ENCODE measurements at regions not wholly inside any gene's neighbourhood (a gene's known extent, or its start where the extent isn't known, plus 50 kb on each side); places are given as distances from the start of the nearest gene placed in this dataset.
A peak's percentile ranks its signal among the peaks of the same experiment; 100 is the strongest.

- no peaks in the 10 kb centered on the region for H3K9me3 ChIP-seq (ENCODE audit: low read length)
- no peaks in the 10 kb centered on the region for H4K20me1 ChIP-seq (ENCODE audit: insufficient read depth, low read length)
- CTCF ChIA-PET (ENCODE audit: unreplicated experiment): no interaction called here
- POLR2A ChIA-PET: no interaction called here
- H3K9me2 ChIP-seq (ENCODE audit: insufficient read depth, low read length): no peaks in the 10 kb centered on the region
- no TSS peak for BruUV-seq (replicated peaks)
- no peak overlapping the region for H2AFZ ChIP-seq (ENCODE audit: low read length)
- TF ChIP-seq CTCF (conservative IDR thresholded peaks at IDR 0.05; ENCODE audit: low read length): no peak
- TF ChIP-seq EZH2phosphoT487 (IDR thresholded peaks at IDR 0.05; ENCODE audit: borderline replicate concordance, low read depth, low read length): no peak
- H3K4me2 ChIP-seq (ENCODE audit: low read length): no peak overlapping the region
- H3K36me3 ChIP-seq (ENCODE audit: insufficient read depth, low read length): no peaks in the 10 kb centered on the region
- intact Hi-C loops (cut with micrococcal nuclease; ENCODE audit: unreplicated experiment): no loop called here
- H3K79me2 ChIP-seq (ENCODE audit: insufficient read depth, low read depth, low read length): no peaks in the 10 kb centered on the region
- H3K4me3 ChIP-seq (ENCODE audit: low read depth, low read length, poor library complexity, severe bottlenecking): no peak overlapping the region
- no peak overlapping the region for H3K27ac ChIP-seq (ENCODE audit: low read depth, low read length, poor library complexity, severe bottlenecking)
- H3K4me1 ChIP-seq (ENCODE audit: insufficient read depth, low read length, poor library complexity, severe bottlenecking): no peaks in the 10 kb centered on the region
- DNase-seq (ENCODE audit: low spot score): no peak
Measured at GRCh38 chr4:77375866-77376607, 219.0 kb downstream of the CCNG2 start.

GRCh38 chr4:77376788-77377460 is 219.9 kb downstream of the CCNG2 start:
- H3K4me1 ChIP-seq (ENCODE audit: insufficient read depth, low read length, poor library complexity, severe bottlenecking): no peaks in the 10 kb centered on the region
- H4K20me1 ChIP-seq (ENCODE audit: insufficient read depth, low read length): no peaks in the 10 kb centered on the region
- no peaks in the 10 kb centered on the region for H3K9me3 ChIP-seq (ENCODE audit: low read length)
- H3K4me2 ChIP-seq (ENCODE audit: low read length): no peak overlapping the region
- H3K27ac ChIP-seq (ENCODE audit: low read depth, low read length, poor library complexity, severe bottlenecking): no peak overlapping the region
- no peak for DNase-seq (ENCODE audit: low spot score)
- H2AFZ ChIP-seq (ENCODE audit: low read length): no peak overlapping the region
- CTCF ChIA-PET (ENCODE audit: unreplicated experiment): interaction anchor here (0.5 kb wide), 1 partner anchor 28 kb away, joined by 3 read pairs; no protein-coding TSS in a partner anchor
- no peaks in the 10 kb centered on the region for H3K79me2 ChIP-seq (ENCODE audit: insufficient read depth, low read depth, low read length)
- BruUV-seq (replicated peaks): no TSS peak
- intact Hi-C loops (cut with micrococcal nuclease; ENCODE audit: unreplicated experiment): no loop called here
- no peaks in the 10 kb centered on the region for H3K9me2 ChIP-seq (ENCODE audit: insufficient read depth, low read length)
- no peak overlapping the region for H3K4me3 ChIP-seq (ENCODE audit: low read depth, low read length, poor library complexity, severe bottlenecking)
- H3K36me3 ChIP-seq (ENCODE audit: insufficient read depth, low read length): no peaks in the 10 kb centered on the region
- TF ChIP-seq EZH2phosphoT487 (IDR thresholded peaks at IDR 0.05; ENCODE audit: borderline replicate concordance, low read depth, low read length): no peak
- 0 out of 2 replicates have a peak, but pooled peaks have one; percentile 16 for TF ChIP-seq CTCF (conservative IDR thresholded peaks at IDR 0.05; ENCODE audit: low read length)
- POLR2A ChIA-PET: interaction anchor here (1.3 kb wide), 1 partner anchor 9 kb away, joined by 4 read pairs; no protein-coding TSS in a partner anchor

GRCh38 chr4:77384094-77384493 is 221.5 kb upstream of the CXCL13 start:
- Histone ChIP-seq H3K4me3 (ENCODE audit: low read depth, low read length, poor library complexity, severe bottlenecking) (no peak overlapping the region), H3K9me3 (ENCODE audit: low read length) (no peaks in the 10 kb centered on the region), H3K79me2 (ENCODE audit: insufficient read depth, low read depth, low read length) (no peaks in the 10 kb centered on the region), H3K36me3 (ENCODE audit: insufficient read depth, low read length) (no peaks in the 10 kb centered on the region), H2AFZ (ENCODE audit: low read length) (no peak overlapping the region), H3K4me1 (ENCODE audit: insufficient read depth, low read length, poor library complexity, severe bottlenecking) (no peaks in the 10 kb centered on the region), H3K27ac (ENCODE audit: low read depth, low read length, poor library complexity, severe bottlenecking) (no peak overlapping the region), H3K9me2 (ENCODE audit: insufficient read depth, low read length) (no peaks in the 10 kb centered on the region), H3K4me2 (ENCODE audit: low read length) (no peak overlapping the region), H4K20me1 (ENCODE audit: insufficient read depth, low read length) (no peaks in the 10 kb centered on the region)
- DNase-seq (ENCODE audit: low spot score): no peak
- BruUV-seq (replicated peaks): no TSS peak
- no peak for TF ChIP-seq EZH2phosphoT487 (IDR thresholded peaks at IDR 0.05; ENCODE audit: borderline replicate concordance, low read depth, low read length)
- TF ChIP-seq CTCF (conservative IDR thresholded peaks at IDR 0.05; ENCODE audit: low read length): no peak
- intact Hi-C loops (cut with micrococcal nuclease; ENCODE audit: unreplicated experiment): no loop called here
- POLR2A ChIA-PET: no interaction called here
- CTCF ChIA-PET (ENCODE audit: unreplicated experiment): no interaction called here

Data from OCI-LY7 (cell line).